DMS53 (cell line): ENCODE measurements at regions not wholly inside any gene's neighbourhood (a gene's known extent, or its start where the extent isn't known, plus 50 kb on each side); places are given as distances from the start of the nearest gene placed in this dataset.

Experiments
- DNase-seq: peaks from one replicate; lab custom pipeline; 2025; lab: John Stamatoyannopoulos, UW

DNA sequence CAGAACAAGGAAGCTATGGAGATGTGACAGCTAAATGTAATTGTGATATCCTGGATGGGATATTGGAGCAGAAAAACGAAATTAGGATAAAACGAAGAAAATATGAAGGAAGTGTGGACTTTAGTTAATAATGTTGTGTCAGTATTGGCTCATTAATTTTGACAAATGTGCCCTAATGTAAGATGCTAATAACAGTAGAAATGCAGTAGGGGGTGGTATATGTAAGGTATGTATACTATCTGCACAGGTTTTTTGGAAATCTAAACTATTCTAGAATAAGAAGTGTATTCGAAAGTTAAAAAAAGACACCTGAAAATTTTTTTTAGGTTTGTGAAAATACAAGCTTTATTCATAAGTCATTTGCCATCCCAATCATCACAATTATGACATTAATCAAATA is 421.4 kb upstream of the B3GALT2 start:
- no peak for DNase-seq

DNA sequence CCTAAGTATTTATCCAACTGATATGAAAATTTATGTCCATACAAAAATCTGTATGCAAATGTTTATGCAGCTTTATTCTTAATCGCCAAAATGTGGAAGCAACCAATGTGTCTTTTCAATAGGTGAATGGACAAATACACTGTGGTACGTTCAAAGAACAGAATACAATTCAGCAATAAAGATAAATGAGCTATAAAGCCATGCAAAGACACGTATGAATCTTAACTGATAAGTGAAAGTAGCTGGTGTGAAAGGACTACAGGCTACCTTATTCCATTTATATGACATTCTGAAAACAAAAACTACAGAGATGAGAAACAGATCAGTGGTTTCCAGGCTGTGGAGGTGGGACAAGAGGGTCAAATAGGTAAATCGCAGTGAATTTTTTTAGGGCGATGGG is 419.6 kb upstream of the B3GALT2 start:
- no peak for DNase-seq

- no peak for DNase-seq
These were observed 416.3 kb upstream of the B3GALT2 start for GRCh38 chr1:193602705-193603104.

- DNase-seq: no peak
These were observed 406.9 kb upstream of the B3GALT2 start for GRCh38 chr1:193593147-193593885.

- DNase-seq: no peak
These were observed 405.9 kb upstream of the B3GALT2 start for GRCh38 chr1:193592317-193592716.

DNA sequence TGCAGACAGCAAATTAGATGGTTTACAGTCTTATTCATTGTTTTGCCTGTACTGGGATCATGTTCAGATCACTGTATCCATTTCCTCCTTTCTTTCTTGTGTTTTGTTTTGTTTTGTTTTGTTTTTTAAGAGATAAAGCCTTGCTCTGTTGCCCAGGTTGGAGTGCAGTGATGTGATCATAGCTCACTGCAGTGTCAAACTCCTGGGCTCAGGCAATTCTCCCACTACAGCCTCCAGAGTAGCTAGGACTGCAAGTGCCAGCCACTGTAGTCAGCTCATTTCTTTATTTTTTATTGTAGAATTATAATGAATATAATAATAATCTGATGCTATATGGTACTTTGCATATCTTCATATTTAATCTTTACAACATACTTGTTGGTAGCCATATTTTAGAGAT is 403.7 kb upstream of the B3GALT2 start:
- no peak for DNase-seq

DNA sequence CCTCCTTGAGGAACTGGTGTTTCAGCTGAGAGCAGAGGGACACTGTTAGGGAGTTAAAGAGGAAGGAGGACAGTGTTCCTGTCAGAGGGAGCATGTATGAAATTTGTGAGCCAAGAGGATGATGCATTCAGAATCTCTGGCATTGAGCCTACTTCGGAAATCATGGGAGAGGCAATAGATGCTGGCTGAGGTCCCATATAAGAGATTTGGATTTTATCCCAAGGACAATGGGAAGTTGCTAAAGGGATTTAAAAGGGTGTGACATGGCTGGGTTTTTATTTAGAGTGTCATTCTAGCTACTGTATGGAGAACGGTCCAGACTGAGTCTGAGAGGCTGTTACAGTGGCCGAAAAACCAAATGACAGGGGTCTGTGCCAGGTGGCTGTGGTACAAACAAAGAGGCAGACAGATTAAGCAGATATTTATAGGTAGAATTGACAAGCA is 403.2 kb upstream of the B3GALT2 start:
- DNase-seq: no peak

DNA sequence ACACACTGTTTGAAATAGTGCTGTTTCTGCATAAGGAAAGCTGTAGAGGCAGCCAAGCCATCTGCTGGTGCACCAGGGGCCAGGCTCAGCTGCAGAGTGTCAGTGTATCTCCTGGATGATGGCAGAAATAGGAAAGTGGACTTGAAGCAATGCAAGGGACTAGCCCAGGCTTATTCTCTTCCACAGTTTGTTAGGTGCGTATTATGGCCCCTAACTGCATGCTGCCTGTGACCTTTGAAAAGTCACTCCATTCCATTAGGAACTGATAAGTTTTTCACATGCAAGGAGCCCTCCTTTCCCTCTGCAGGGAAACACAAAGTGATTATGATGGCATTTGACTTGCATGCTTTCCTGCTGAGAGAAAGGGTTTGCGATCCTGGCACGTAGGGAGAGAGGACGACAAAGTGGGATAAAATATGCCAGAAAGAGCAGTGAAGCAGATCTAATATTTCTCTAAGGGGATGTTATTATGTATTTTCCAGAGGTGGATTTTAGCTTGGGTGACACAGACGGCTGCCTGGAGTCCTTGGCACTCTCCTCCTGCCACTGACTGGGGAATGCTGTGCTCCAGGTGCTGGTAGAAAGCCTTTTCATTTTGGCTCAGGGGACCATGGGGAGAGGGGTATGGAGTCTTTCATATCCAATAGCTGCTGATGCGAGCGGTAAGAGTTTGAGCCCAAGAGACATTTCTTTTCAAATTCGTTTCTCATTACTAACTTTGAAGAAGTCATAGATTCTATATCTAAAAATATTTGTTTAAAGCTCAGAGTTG is 402.1 kb upstream of the B3GALT2 start:
- DNase-seq: peak; percentile 7

DNA sequence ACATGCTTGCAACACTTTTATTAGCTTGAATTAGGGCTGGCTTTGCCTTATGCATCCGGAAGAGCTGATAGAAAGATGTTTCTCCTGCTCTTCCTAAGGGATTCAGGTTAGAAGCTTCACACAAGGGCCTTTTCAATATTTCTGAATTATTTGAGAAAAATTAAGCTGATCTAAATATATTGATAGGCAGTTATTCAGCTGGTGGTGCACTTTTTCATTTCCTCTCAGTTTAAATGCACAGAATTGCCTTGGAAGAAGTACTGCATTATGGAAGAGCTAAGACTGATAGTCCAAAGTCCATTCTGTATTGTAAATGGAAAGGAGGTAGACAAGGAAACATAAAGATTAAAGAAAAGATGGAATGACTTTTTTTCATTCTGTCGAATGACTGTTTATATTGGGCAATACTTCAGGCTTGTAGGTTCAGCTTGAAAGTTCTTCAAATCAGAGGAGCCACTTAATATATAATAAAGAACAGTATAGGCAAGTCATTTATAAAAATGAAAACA is 398.4 kb upstream of the B3GALT2 start:
- DNase-seq: no peak

GRCh38 chr1:193581341-193581740 is 394.9 kb upstream of the B3GALT2 start:
- no peak for DNase-seq

DNA sequence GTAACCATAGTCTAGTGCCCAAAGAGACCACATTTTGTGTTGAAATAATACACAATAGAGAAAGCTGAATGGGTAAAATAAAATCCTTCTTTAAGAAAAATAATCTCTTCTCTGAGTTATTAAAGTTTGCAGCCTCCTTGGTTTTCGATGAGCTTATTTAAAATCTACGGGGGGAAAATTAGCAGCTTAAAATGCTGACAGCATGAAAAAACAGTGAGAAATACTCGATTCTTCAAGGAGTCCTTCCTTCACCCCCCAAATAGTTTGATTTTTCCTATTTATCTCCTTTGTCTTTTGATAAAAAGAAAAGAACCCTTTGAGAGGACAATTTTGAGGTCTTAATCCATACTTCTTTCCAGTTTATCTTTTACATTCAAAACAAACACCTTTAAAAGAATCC is 394.0 kb upstream of the B3GALT2 start:
- DNase-seq: no peak

- DNase-seq: no peak
These were observed 392.9 kb upstream of the B3GALT2 start for GRCh38 chr1:193579323-193579722.

DNA sequence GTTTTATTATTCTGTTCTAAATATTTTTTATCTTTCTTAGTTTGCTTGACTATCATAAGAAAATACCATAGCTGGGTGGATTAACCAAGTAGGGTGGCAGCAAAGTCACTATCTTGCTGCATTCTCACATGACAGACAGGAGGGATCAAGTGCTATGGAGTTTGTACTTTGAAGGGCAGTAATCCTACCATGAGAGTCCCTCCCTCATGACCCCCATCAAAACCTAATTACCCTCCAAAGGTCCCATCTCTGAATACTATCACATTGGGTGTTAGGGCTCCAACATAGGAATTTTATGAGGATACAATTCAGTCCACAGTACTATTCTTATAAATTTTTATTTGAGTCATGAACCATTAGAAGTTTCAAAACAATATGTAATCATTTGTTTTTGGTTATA is 388.5 kb upstream of the B3GALT2 start:
- DNase-seq: no peak

GRCh38 chr1:193569983-193570269 is 383.5 kb upstream of the B3GALT2 start:
- no peak for DNase-seq

GRCh38 chr1:193569096-193569982 is 382.9 kb upstream of the B3GALT2 start:
- DNase-seq: no peak

GRCh38 chr1:193568512-193568911 is 382.1 kb upstream of the B3GALT2 start:
- DNase-seq: no peak

GRCh38 chr1:193567937-193568336 is 381.5 kb upstream of the B3GALT2 start:
- DNase-seq: no peak

DNA sequence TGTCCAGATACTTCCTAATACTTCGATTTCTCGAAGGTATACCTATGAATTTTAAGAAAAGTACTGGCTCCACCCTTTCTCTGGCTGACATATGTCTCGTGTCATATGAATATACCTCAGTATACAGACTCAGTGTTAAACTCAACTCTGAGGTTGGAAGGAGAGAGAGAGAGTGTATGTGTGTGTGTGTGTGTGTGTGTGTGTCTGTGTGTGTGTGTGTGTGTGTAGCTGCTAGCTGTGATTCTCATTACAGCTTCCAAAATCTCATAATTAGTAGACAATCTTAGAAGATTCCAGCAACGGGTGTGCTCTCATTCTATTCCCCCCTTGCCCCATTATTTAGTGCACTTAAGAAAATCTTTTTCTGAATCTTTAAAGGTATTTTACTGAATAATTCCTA is 380.3 kb upstream of the B3GALT2 start:
- DNase-seq: no peak

GRCh38 chr1:193565971-193566577 is 379.7 kb upstream of the B3GALT2 start:
- no peak for DNase-seq

DNA sequence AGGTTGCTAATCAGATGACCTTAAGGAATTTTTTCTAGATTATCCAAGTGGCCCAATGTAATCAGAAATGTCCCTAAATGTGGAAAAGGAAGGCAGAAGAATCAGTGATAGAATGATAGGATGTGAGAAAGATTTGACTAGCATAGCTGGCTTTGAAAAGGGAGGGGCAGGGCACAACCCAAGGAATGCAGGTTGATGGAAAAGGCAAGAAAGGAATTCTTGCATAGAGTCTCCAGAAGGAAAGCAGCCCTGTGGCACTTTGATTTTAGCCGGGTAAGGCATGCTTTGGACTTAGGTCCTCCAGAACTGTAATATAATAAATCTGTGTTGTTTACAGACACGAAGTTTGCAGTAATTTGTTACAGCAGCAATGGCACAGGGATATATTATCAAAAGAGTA is 375.7 kb upstream of the B3GALT2 start:
- no peak for DNase-seq

DNA sequence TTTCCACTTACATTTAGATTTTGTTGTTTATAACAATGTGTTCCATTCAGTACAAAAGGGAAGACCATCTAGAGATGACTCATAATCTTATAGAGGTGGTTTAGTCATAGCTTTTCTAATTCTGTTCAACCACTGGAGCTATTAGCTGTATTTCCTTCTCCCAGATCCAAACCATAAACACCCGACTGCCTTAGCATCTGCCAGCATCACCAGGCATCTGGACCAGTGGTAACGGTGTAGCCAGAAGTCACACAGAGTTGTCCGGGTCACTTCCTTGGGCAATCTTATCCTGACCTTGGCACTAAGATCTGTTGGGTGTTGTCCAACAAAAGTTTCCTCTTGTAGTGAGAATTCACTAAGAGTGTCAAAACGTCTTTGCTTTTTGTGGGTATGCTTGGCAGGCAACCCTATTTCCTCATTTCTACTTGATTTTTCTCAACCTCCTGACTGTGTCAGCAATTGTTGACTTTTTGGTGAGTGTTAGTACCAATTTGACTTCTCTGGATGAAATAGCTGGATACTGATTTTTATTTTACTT is 372.1 kb upstream of the B3GALT2 start:
- peak; percentile 50 for DNase-seq
